K562 (cell line): ENCODE measurements at regions not wholly inside any gene's neighbourhood (a gene's known extent, or its start where the extent isn't known, plus 50 kb on each side); places are given as distances from the start of the nearest gene placed in this dataset.

ENCODE experiments used
- CEBPB ChIP-seq: fragments of 450-650 bp; IDR thresholded peaks from 2 replicates; pipeline ENCODE4 v1.6.1; 2016; ENCODE audit warnings: missing genetic modification characterization, missing compliant biosample characterization
- FOS ChIP-seq: IDR thresholded peaks from 3 replicates; pipeline ENCODE4 v1.6.1; 2011; ENCODE audit not compliant: insufficient read length; ENCODE audit errors: extremely low read depth
- ZNF431 ChIP-seq: sonication (generic); formaldehyde crosslinking; IDR thresholded peaks from 2 replicates; pipeline ENCODE4 v1.8.0; 2022; ENCODE audit warnings: mild to moderate bottlenecking, missing genetic modification reagents
- TF ChIP-seq, protein P1 (sequence below): sonication (generic); formaldehyde crosslinking; IDR thresholded peaks from 2 replicates; pipeline ENCODE4 v1.8.1; 2023; ENCODE audit warnings: missing genetic modification reagents, mild to moderate bottlenecking, borderline replicate concordance
- TF ChIP-seq, protein P2 (sequence below): sonication (generic); formaldehyde crosslinking; IDR thresholded peaks from 2 replicates; pipeline ENCODE4 v1.8.1; 2023; ENCODE audit warnings: mild to moderate bottlenecking, missing genetic modification reagents

DNA sequence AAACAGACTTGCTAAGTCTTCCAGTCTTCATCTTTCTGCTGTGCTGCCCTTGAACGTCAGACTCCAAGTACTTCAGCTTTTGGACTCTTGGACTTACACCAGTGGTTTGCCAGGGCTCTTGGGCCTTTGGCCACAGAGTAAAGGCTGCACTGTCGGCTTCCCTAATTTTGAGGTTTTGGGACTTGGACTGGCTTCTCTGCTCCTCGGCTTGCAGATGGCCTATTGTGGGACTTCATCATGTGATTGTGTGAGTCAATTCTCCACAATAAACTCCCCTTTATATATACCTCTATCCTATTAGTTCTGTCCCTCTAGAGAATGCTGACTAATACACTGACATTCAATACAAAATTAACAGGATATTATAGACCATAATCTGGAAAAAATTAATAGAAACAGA, 628.1 kb downstream of the PLPP3 start (continued):
- TF ChIP-seq, protein P1, sequence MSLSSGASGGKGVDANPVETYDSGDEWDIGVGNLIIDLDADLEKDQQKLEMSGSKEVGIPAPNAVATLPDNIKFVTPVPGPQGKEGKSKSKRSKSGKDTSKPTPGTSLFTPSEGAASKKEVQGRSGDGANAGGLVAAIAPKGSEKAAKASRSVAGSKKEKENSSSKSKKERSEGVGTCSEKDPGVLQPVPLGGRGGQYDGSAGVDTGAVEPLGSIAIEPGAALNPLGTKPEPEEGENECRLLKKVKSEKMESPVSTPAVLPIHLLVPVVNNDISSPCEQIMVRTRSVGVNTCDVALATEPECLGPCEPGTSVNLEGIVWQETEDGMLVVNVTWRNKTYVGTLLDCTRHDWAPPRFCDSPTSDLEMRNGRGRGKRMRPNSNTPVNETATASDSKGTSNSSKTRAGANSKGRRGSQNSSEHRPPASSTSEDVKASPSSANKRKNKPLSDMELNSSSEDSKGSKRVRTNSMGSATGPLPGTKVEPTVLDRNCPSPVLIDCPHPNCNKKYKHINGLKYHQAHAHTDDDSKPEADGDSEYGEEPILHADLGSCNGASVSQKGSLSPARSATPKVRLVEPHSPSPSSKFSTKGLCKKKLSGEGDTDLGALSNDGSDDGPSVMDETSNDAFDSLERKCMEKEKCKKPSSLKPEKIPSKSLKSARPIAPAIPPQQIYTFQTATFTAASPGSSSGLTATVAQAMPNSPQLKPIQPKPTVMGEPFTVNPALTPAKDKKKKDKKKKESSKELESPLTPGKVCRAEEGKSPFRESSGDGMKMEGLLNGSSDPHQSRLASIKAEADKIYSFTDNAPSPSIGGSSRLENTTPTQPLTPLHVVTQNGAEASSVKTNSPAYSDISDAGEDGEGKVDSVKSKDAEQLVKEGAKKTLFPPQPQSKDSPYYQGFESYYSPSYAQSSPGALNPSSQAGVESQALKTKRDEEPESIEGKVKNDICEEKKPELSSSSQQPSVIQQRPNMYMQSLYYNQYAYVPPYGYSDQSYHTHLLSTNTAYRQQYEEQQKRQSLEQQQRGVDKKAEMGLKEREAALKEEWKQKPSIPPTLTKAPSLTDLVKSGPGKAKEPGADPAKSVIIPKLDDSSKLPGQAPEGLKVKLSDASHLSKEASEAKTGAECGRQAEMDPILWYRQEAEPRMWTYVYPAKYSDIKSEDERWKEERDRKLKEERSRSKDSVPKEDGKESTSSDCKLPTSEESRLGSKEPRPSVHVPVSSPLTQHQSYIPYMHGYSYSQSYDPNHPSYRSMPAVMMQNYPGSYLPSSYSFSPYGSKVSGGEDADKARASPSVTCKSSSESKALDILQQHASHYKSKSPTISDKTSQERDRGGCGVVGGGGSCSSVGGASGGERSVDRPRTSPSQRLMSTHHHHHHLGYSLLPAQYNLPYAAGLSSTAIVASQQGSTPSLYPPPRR = no peak
- TF ChIP-seq, protein P2, sequence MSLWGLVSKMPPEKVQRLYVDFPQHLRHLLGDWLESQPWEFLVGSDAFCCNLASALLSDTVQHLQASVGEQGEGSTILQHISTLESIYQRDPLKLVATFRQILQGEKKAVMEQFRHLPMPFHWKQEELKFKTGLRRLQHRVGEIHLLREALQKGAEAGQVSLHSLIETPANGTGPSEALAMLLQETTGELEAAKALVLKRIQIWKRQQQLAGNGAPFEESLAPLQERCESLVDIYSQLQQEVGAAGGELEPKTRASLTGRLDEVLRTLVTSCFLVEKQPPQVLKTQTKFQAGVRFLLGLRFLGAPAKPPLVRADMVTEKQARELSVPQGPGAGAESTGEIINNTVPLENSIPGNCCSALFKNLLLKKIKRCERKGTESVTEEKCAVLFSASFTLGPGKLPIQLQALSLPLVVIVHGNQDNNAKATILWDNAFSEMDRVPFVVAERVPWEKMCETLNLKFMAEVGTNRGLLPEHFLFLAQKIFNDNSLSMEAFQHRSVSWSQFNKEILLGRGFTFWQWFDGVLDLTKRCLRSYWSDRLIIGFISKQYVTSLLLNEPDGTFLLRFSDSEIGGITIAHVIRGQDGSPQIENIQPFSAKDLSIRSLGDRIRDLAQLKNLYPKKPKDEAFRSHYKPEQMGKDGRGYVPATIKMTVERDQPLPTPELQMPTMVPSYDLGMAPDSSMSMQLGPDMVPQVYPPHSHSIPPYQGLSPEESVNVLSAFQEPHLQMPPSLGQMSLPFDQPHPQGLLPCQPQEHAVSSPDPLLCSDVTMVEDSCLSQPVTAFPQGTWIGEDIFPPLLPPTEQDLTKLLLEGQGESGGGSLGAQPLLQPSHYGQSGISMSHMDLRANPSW (CRISPR knock-in tag) = no peak
- TF ChIP-seq FOS = no peak
- no peak for TF ChIP-seq CEBPB (tag)
- no peak for TF ChIP-seq ZNF431 (CRISPR knock-in tag)
